Hematopoietic multipotent progenitor cell (in vitro differentiated cells): ENCODE measurements at regions not wholly inside any gene's neighbourhood (a gene's known extent, or its start where the extent isn't known, plus 50 kb on each side); places are given as distances from the start of the nearest gene placed in this dataset.

Experiments used
- DNase-seq, 3 donors: peaks; one replicate each; pipeline ENCODE4 v3.0.0-alpha.2; 2011 to 2015; ENCODE audit warnings: low read depth in 2 of 3, low spot score in 2 of 3

- no peak for DNase-seq
Observed at GRCh38 chr5:23579566-23579965, 72.2 kb downstream of the PRDM9 start.

- DNase-seq: no peak
Observed at GRCh38 chr5:23583081-23583480, 75.7 kb downstream of the PRDM9 start.

GRCh38 chr5:23588841-23589326 is 81.5 kb downstream of the PRDM9 start:
- DNase-seq: no peak

- DNase-seq: no peak
Observed at GRCh38 chr5:23591250-23591649, 83.8 kb downstream of the PRDM9 start.

GRCh38 chr5:23606927-23607326 is 99.5 kb downstream of the PRDM9 start:
- DNase-seq: no peak

GRCh38 chr5:23612701-23613100 is 105.3 kb downstream of the PRDM9 start:
- no peak for DNase-seq

- DNase-seq: no peak
Observed at GRCh38 chr5:23613566-23613965, 106.2 kb downstream of the PRDM9 start.

- DNase-seq: no peak
Observed at GRCh38 chr5:23614422-23614821, 107.0 kb downstream of the PRDM9 start.

GRCh38 chr5:23626961-23627360 is 119.6 kb downstream of the PRDM9 start:
- no peak for DNase-seq

- no peak for DNase-seq
Observed at GRCh38 chr5:23627976-23628375, 120.6 kb downstream of the PRDM9 start.

- no peak for DNase-seq
Observed at GRCh38 chr5:23629396-23629795, 122.0 kb downstream of the PRDM9 start.

- no peak for DNase-seq
Observed at GRCh38 chr5:23631302-23632045, 124.1 kb downstream of the PRDM9 start.

- DNase-seq: no peak
Observed at GRCh38 chr5:23635938-23636337, 128.5 kb downstream of the PRDM9 start.

- no peak for DNase-seq
Observed at GRCh38 chr5:23639326-23639725, 131.9 kb downstream of the PRDM9 start.

GRCh38 chr5:23648656-23649055 is 141.2 kb downstream of the PRDM9 start:
- no peak for DNase-seq

- no peak for DNase-seq
Observed at GRCh38 chr5:23649594-23649993, 142.2 kb downstream of the PRDM9 start.

GRCh38 chr5:23655674-23656073 is 148.3 kb downstream of the PRDM9 start:
- no peak for DNase-seq

GRCh38 chr5:23675456-23675855 is 168.0 kb downstream of the PRDM9 start:
- DNase-seq: no peak

GRCh38 chr5:23677996-23678395 is 170.6 kb downstream of the PRDM9 start:
- no peak for DNase-seq

GRCh38 chr5:23684103-23684502 is 176.7 kb downstream of the PRDM9 start:
- no peak for DNase-seq

- DNase-seq: no peak
Observed at GRCh38 chr5:23703940-23704855, 196.8 kb downstream of the PRDM9 start.

GRCh38 chr5:23717486-23717885 is 210.1 kb downstream of the PRDM9 start:
- peak in 1 of 3 donors; percentile 35 for DNase-seq
